ENCODE measurements at regions not wholly inside any gene's neighbourhood (a gene's known extent, or its start where the extent isn't known, plus 50 kb on each side); places are given as distances from the start of the nearest gene placed in this dataset.

- no peak for TF ChIP-seq USF2 (IDR thresholded peaks at IDR 0.05; ENCODE audit: borderline replicate concordance, low read depth, low read length)
- no peak for TF ChIP-seq CTCF (IDR thresholded peaks at IDR 0.05 in 2 of 3, conservative IDR thresholded peaks at IDR 0.05 in 1 of 3; ENCODE audit: control insufficient read depth in 2 of 3, extremely low read depth in 1 of 3, insufficient read depth in 1 of 3, low read depth in 3 of 3, low read length in 3 of 3)
- TF ChIP-seq SP1 (IDR thresholded peaks at IDR 0.05; ENCODE audit: low read depth, low read length): no peak
Measured at GRCh38 chr5:50934343-50934742, 267.9 kb downstream of the PARP8 start.

All from GM12878 (cell line).